Parathyroid adenoma (tissue), 2 donors: ENCODE measurements at regions not wholly inside any gene's neighbourhood (a gene's known extent, or its start where the extent isn't known, plus 50 kb on each side); places are given as distances from the start of the nearest gene placed in this dataset.

Experiments used
- H2AFZ ChIP-seq: fragments of 300-600 bp; sonication (generic); one replicate; pipeline ENCODE4 v1.7.0; 2017; ENCODE audit warnings: antibody characterized with exemption, mild to moderate bottlenecking
- H3K27ac ChIP-seq: fragments of 300-600 bp; sonication (generic); one replicate; pipeline ENCODE4 v1.7.0; 2017
- H3K27me3 ChIP-seq: fragments of 300-600 bp; sonication (generic); one replicate; pipeline ENCODE4 v1.7.0; 2017; ENCODE audit warnings: low read length; ENCODE audit not compliant: control insufficient read depth, insufficient read depth
- H3K36me3 ChIP-seq: fragments of 300-600 bp; sonication (generic); one replicate; pipeline ENCODE4 v1.7.0; 2017; ENCODE audit warnings: low read length; ENCODE audit not compliant: control insufficient read depth, insufficient read depth
- H3K4me1 ChIP-seq: fragments of 300-600 bp; sonication (generic); one replicate; pipeline ENCODE4 v1.7.0; 2017; ENCODE audit warnings: control low read depth
- H3K4me2 ChIP-seq: fragments of 300-600 bp; sonication (generic); one replicate; pipeline ENCODE4 v1.7.0; 2017; ENCODE audit warnings: low read length
- H3K4me3 ChIP-seq: fragments of 300-600 bp; sonication (generic); one replicate; pipeline ENCODE4 v1.7.0; 2017; ENCODE audit warnings: low read depth, low read length
- H3K79me2 ChIP-seq: fragments of 300-600 bp; sonication (generic); one replicate; pipeline ENCODE4 v1.7.0; 2017; ENCODE audit warnings: control low read depth
- H3K9ac ChIP-seq: fragments of 300-600 bp; sonication (generic); one replicate; pipeline ENCODE4 v1.7.0; 2017; ENCODE audit warnings: mild to moderate bottlenecking
- H3K9me3 ChIP-seq: fragments of 300-600 bp; sonication (generic); one replicate; pipeline ENCODE4 v1.7.0; 2017; ENCODE audit warnings: low read length; ENCODE audit not compliant: control insufficient read depth
- CTCF ChIP-seq: fragments of 300-600 bp; sonication (generic); IDR thresholded peaks from one replicate; pipeline ENCODE4 v1.7.0; 2017; ENCODE audit warnings: antibody characterized with exemption, mild to moderate bottlenecking
- donor health status: primary hyperparathyroidism.

GRCh38 chr5:58240322-58240721 lies 219.6 kb downstream of the PLK2 start:
- peak overlapping the region; percentile 44 for H2AFZ ChIP-seq
- no peak for TF ChIP-seq CTCF
- peaks cover 3% of the 10 kb centered on the region for H3K4me1 ChIP-seq
- H3K27ac ChIP-seq: no peak overlapping the region
- no peaks in the 10 kb centered on the region for H3K36me3 ChIP-seq
- no peak overlapping the region for H3K4me3 ChIP-seq
- no peaks in the 10 kb centered on the region for H3K79me2 ChIP-seq
- H3K4me2 ChIP-seq: no peak overlapping the region
- H3K27me3 ChIP-seq: no peaks in the 10 kb centered on the region
- no peaks in the 10 kb centered on the region for H3K9me3 ChIP-seq
- H3K9ac ChIP-seq: no peak overlapping the region

- H3K4me1 ChIP-seq: peaks cover 3% of the 10 kb centered on the region
- H2AFZ ChIP-seq: peak overlapping the region; percentile 35
- H3K27me3 ChIP-seq: no peaks in the 10 kb centered on the region
- no peak for TF ChIP-seq CTCF
- no peaks in the 10 kb centered on the region for H3K79me2 ChIP-seq
- no peaks in the 10 kb centered on the region for H3K36me3 ChIP-seq
- no peaks in the 10 kb centered on the region for H3K9me3 ChIP-seq
- H3K9ac ChIP-seq: no peak overlapping the region
- H3K4me3 ChIP-seq: no peak overlapping the region
- peak overlapping the region; percentile 21 for H3K4me2 ChIP-seq
- no peak overlapping the region for H3K27ac ChIP-seq
Observed at GRCh38 chr5:58239731-58240130, 220.2 kb downstream of the PLK2 start.

GRCh38 chr5:58239045-58239444 lies 220.8 kb downstream of the PLK2 start:
- no peaks in the 10 kb centered on the region for H3K79me2 ChIP-seq
- TF ChIP-seq CTCF: no peak
- no peak overlapping the region for H3K4me2 ChIP-seq
- no peaks in the 10 kb centered on the region for H3K9me3 ChIP-seq
- no peak overlapping the region for H2AFZ ChIP-seq
- no peaks in the 10 kb centered on the region for H3K27me3 ChIP-seq
- H3K4me3 ChIP-seq: no peak overlapping the region
- no peak overlapping the region for H3K9ac ChIP-seq
- H3K36me3 ChIP-seq: no peaks in the 10 kb centered on the region
- H3K4me1 ChIP-seq: peaks cover 3% of the 10 kb centered on the region
- no peak overlapping the region for H3K27ac ChIP-seq

- no peaks in the 10 kb centered on the region for H3K36me3 ChIP-seq
- H3K27ac ChIP-seq: no peak overlapping the region
- no peak overlapping the region for H3K4me3 ChIP-seq
- TF ChIP-seq CTCF: no peak
- no peak overlapping the region for H3K4me2 ChIP-seq
- no peaks in the 10 kb centered on the region for H3K27me3 ChIP-seq
- H3K9me3 ChIP-seq: no peaks in the 10 kb centered on the region
- H3K4me1 ChIP-seq: peaks cover 3% of the 10 kb centered on the region
- H3K79me2 ChIP-seq: no peaks in the 10 kb centered on the region
- H2AFZ ChIP-seq: no peak overlapping the region
- no peak overlapping the region for H3K9ac ChIP-seq
Observed at GRCh38 chr5:58236498-58236897, 223.4 kb downstream of the PLK2 start.

- Histone ChIP-seq H3K9me3 (no peaks in the 10 kb centered on the region), H3K4me3 (no peak overlapping the region), H3K27ac (no peak overlapping the region), H3K36me3 (no peaks in the 10 kb centered on the region), H3K9ac (no peak overlapping the region), H3K4me1 (peaks cover 3% of the 10 kb centered on the region), H3K4me2 (no peak overlapping the region), H3K27me3 (no peaks in the 10 kb centered on the region), H2AFZ (no peak overlapping the region), H3K79me2 (no peaks in the 10 kb centered on the region)
- no peak for TF ChIP-seq CTCF
Observed at GRCh38 chr5:58235299-58235698, 224.6 kb downstream of the PLK2 start.
